Transverse colon (tissue), 3 donors: ENCODE measurements at regions not wholly inside any gene's neighbourhood (a gene's known extent, or its start where the extent isn't known, plus 50 kb on each side); places are given as distances from the start of the nearest gene placed in this dataset.
"Not testable (repeated sequence)": the region's sequence is repeated elsewhere in the genome, so short reads cannot be mapped to it uniquely, and the experiment has no call there.

ENCODE experiments used
- EP300 ChIP-seq: sonication (generic); formaldehyde crosslinking; IDR thresholded peaks from one replicate; pipeline ENCODE4 v1.6.1; 2017; ENCODE audit warnings: antibody characterized with exemption, low read depth
- POLR2A ChIP-seq: fragments of 450-650 bp; IDR thresholded peaks from one replicate; pipeline ENCODE4 v1.6.1; 2016; ENCODE audit warnings: antibody characterized with exemption, mild to moderate bottlenecking, moderate library complexity
- TF ChIP-seq, protein P1 (sequence below), 5 experiments: fragments of 200-600 bp in 3 of 5; fragments of 450-650 bp in 2 of 5; sonication (generic) in 3 of 5; IDR thresholded peaks; 1 replicate in 2 of 5; 2 replicates in 3 of 5; pipeline ENCODE4 v1.5.1; 2016 to 2017; ENCODE audit warnings: antibody characterized with exemption in 5 of 5, inconsistent platforms in 3 of 5, mild to moderate bottlenecking in 2 of 5, moderate library complexity in 1 of 5

DNA sequence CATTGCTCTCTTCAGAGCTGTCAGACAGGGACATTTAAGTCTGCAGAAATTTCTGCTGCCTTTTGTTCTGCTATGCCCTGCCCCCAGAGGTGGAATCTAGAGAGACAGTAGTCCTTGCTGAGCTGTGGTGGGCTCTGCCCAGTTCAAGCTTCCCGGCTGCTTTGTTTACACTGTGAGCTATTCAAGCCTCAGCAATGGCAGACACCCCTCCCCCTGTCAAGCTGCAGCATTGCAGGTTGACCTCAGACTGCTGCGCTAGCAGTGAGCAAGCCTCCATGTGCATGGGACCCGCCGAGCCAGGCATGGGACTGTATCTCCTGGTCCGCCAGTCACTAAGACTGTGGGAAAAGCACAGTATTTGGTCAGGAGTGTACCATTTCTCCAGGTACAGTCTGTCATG, 53.6 kb upstream of the MAPK10 start:
- TF ChIP-seq, protein P1, sequence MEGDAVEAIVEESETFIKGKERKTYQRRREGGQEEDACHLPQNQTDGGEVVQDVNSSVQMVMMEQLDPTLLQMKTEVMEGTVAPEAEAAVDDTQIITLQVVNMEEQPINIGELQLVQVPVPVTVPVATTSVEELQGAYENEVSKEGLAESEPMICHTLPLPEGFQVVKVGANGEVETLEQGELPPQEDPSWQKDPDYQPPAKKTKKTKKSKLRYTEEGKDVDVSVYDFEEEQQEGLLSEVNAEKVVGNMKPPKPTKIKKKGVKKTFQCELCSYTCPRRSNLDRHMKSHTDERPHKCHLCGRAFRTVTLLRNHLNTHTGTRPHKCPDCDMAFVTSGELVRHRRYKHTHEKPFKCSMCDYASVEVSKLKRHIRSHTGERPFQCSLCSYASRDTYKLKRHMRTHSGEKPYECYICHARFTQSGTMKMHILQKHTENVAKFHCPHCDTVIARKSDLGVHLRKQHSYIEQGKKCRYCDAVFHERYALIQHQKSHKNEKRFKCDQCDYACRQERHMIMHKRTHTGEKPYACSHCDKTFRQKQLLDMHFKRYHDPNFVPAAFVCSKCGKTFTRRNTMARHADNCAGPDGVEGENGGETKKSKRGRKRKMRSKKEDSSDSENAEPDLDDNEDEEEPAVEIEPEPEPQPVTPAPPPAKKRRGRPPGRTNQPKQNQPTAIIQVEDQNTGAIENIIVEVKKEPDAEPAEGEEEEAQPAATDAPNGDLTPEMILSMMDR (IDR thresholded peaks at IDR 0.05) = not testable (repeated sequence)
- TF ChIP-seq EP300, POLR2A: not testable (repeated sequence)
